ENCODE measurements at regions not wholly inside any gene's neighbourhood (a gene's known extent, or its start where the extent isn't known, plus 50 kb on each side); places are given as distances from the start of the nearest gene placed in this dataset.

GRCh38 chr1:168374566-168374965 lies 93.9 kb downstream of the TBX19 start:
- no peak overlapping the region for H3K27ac ChIP-seq
- TF ChIP-seq POLR2A (IDR thresholded peaks at IDR 0.05) (no peak), CTCF (IDR thresholded peaks at IDR 0.05) (no peak), EP300 (IDR thresholded peaks at IDR 0.05) (no peak), POLR2AphosphoS5 (IDR thresholded peaks at IDR 0.05) (no peak)
- no peak for ATAC-seq
- no peaks in the 10 kb centered on the region for H3K27me3 ChIP-seq
- no peak overlapping the region for H3K4me3 ChIP-seq
- 74 to 100% methylated on average over 1 to 2 of the region's 3 CpGs for WGBS, 2 donors (ENCODE audit: low coverage in 1 of 2)
- no peaks in the 10 kb centered on the region for H3K4me1 ChIP-seq
- H3K9me3 ChIP-seq = peaks cover 0 to 5% (median 0%) of the 10 kb centered on the region in 3 donors
- H3K36me3 ChIP-seq = no peaks in the 10 kb centered on the region

GRCh38 chr1:168373869-168374268 lies 93.2 kb downstream of the TBX19 start:
- WGBS, 2 donors (ENCODE audit: low coverage in 1 of 2) = 49 to 58% methylated on average over 4 to 5 of the region's 5 CpGs
- no peak overlapping the region for H3K4me3 ChIP-seq
- TF ChIP-seq CTCF (IDR thresholded peaks at IDR 0.05) = no peak
- no peak for TF ChIP-seq POLR2A (IDR thresholded peaks at IDR 0.05)
- no peak for TF ChIP-seq EP300 (IDR thresholded peaks at IDR 0.05)
- no peak for TF ChIP-seq POLR2AphosphoS5 (IDR thresholded peaks at IDR 0.05)
- no peak overlapping the region for H3K27ac ChIP-seq
- H3K9me3 ChIP-seq = no peaks in the 10 kb centered on the region
- no peaks in the 10 kb centered on the region for H3K36me3 ChIP-seq
- no peak for ATAC-seq
- no peaks in the 10 kb centered on the region for H3K4me1 ChIP-seq
- no peaks in the 10 kb centered on the region for H3K27me3 ChIP-seq

- no peak for ATAC-seq
These were observed 92.2 kb downstream of the TBX19 start for GRCh38 chr1:168372861-168373371.

GRCh38 chr1:168372307-168372706 lies 91.6 kb downstream of the TBX19 start:
- Histone ChIP-seq H3K27me3 (no peaks in the 10 kb centered on the region), H3K4me3 (no peak overlapping the region), H3K9me3 (no peaks in the 10 kb centered on the region), H3K4me1 (no peaks in the 10 kb centered on the region), H3K36me3 (no peaks in the 10 kb centered on the region), H3K27ac (no peak overlapping the region)
- 60 to 70% methylated on average over 1 to 4 of the region's 4 CpGs for WGBS, 2 donors (ENCODE audit: low coverage in 1 of 2)
- no peak for TF ChIP-seq EP300 (IDR thresholded peaks at IDR 0.05)
- TF ChIP-seq POLR2A (IDR thresholded peaks at IDR 0.05) = no peak
- no peak for TF ChIP-seq POLR2AphosphoS5 (IDR thresholded peaks at IDR 0.05)
- no peak for TF ChIP-seq CTCF (IDR thresholded peaks at IDR 0.05)
- ATAC-seq = no peak

More at GRCh38 chr1:168372861-168373371, 92.2 kb downstream of the TBX19 start:
- H3K9me3 ChIP-seq = no peaks in the 10 kb centered on the region
- H3K27me3 ChIP-seq = no peaks in the 10 kb centered on the region
- 80 to 95% methylated on average over 4 to 6 of the region's 7 CpGs for WGBS, 2 donors (ENCODE audit: low coverage in 1 of 2)
- no peak overlapping the region for H3K4me3 ChIP-seq
- H3K27ac ChIP-seq = no peak overlapping the region
- H3K36me3 ChIP-seq = no peaks in the 10 kb centered on the region
- H3K4me1 ChIP-seq = no peaks in the 10 kb centered on the region
- no peak for TF ChIP-seq EP300 (IDR thresholded peaks at IDR 0.05)
- TF ChIP-seq CTCF (IDR thresholded peaks at IDR 0.05) = no peak
- TF ChIP-seq POLR2AphosphoS5 (IDR thresholded peaks at IDR 0.05) = no peak
- no peak for TF ChIP-seq POLR2A (IDR thresholded peaks at IDR 0.05)

GRCh38 chr1:168371477-168371876 lies 90.8 kb downstream of the TBX19 start:
- no peaks in the 10 kb centered on the region for H3K9me3 ChIP-seq
- ATAC-seq = no peak
- no peak overlapping the region for H3K4me3 ChIP-seq
- H3K27me3 ChIP-seq = no peaks in the 10 kb centered on the region
- H3K4me1 ChIP-seq = no peaks in the 10 kb centered on the region
- no peak overlapping the region for H3K27ac ChIP-seq
- TF ChIP-seq POLR2AphosphoS5 (IDR thresholded peaks at IDR 0.05) = no peak
- H3K36me3 ChIP-seq = no peaks in the 10 kb centered on the region
- 48 to 66% methylated on average over 3 to 4 of the region's 5 CpGs for WGBS, 2 donors (ENCODE audit: low coverage in 1 of 2)

All from gastroesophageal sphincter (tissue), 4 donors.